Liver (tissue), 8 donors: ENCODE measurements at regions not wholly inside any gene's neighbourhood (a gene's known extent, or its start where the extent isn't known, plus 50 kb on each side); places are given as distances from the start of the nearest gene placed in this dataset.

ENCODE experiments used
- DNase-seq: peaks from one replicate; pipeline ENCODE4 v3.0.0-alpha.2; 2017; ENCODE audit warnings: low spot score
- H3K27ac ChIP-seq, 2 donors: one replicate each; pipeline ENCODE4 v1.7.0; 2013; ENCODE audit warnings: inconsistent platforms in 2 of 2, low read length in 2 of 2, control low read depth in 1 of 2, low read depth in 1 of 2, mild to moderate bottlenecking in 1 of 2
- H3K27me3 ChIP-seq, 4 donors: one replicate each; pipeline versions ENCODE4 v1.6.1 to v1.7.0; 2013; ENCODE audit warnings: low read length in 3 of 4, inconsistent platforms in 1 of 4, mild to moderate bottlenecking in 1 of 4, moderate library complexity in 1 of 4; ENCODE audit not compliant: control insufficient read depth in 4 of 4, insufficient read depth in 4 of 4
- H3K36me3 ChIP-seq, 4 donors: one replicate each; pipeline versions ENCODE4 v1.6.1 to v1.7.0; 2013; ENCODE audit warnings: low read length in 3 of 4, mild to moderate bottlenecking in 3 of 4, low read depth in 1 of 4, moderate library complexity in 1 of 4; ENCODE audit not compliant: control insufficient read depth in 4 of 4, insufficient read depth in 3 of 4
- H3K4me1 ChIP-seq, 4 donors: one replicate each; pipeline versions ENCODE4 v1.6.1 to v1.7.0; 2013; ENCODE audit warnings: low read length in 3 of 4, mild to moderate bottlenecking in 3 of 4, moderate library complexity in 1 of 4; ENCODE audit not compliant: control insufficient read depth in 4 of 4, insufficient read depth in 4 of 4
- H3K4me3 ChIP-seq, 3 donors: one replicate each; pipeline versions ENCODE4 v1.6.1 to v1.7.0; 2013; ENCODE audit warnings: low read length in 3 of 3, control low read depth in 1 of 3, low read depth in 1 of 3, mild to moderate bottlenecking in 1 of 3
- H3K9ac ChIP-seq, 2 donors: one replicate each; pipeline ENCODE4 v1.7.0; 2013; ENCODE audit warnings: low read length in 2 of 2, mild to moderate bottlenecking in 2 of 2, moderate library complexity in 2 of 2, control low read depth in 1 of 2, low read depth in 1 of 2
- H3K9me3 ChIP-seq, 4 donors: one replicate each; pipeline versions ENCODE4 v1.6.1 to v1.7.0; 2013; ENCODE audit warnings: low read length in 3 of 4; ENCODE audit not compliant: control insufficient read depth in 4 of 4
- FOXA2 ChIP-seq: IDR thresholded peaks from 2 replicates; pipeline ENCODE4 v1.6.1; 2016; ENCODE audit warnings: antibody characterized with exemption
- GABPA ChIP-seq, 2 donors: IDR thresholded peaks in 1 of 2; conservative IDR thresholded peaks in 1 of 2; 2 replicates each; pipeline ENCODE4 v1.6.1; 2016; ENCODE audit warnings: antibody characterized with exemption in 2 of 2, mild to moderate bottlenecking in 1 of 2, moderate library complexity in 1 of 2
- HNF4A ChIP-seq, 2 donors: conservative IDR thresholded peaks; 2 replicates each; pipeline ENCODE4 v1.6.1; 2016; ENCODE audit warnings: antibody characterized with exemption in 2 of 2, mild to moderate bottlenecking in 2 of 2
- NR2F2 ChIP-seq: IDR thresholded peaks from 2 replicates; pipeline ENCODE4 v1.6.1; 2016; ENCODE audit warnings: antibody characterized with exemption
- RAD21 ChIP-seq, 2 donors: IDR thresholded peaks; 2 replicates each; pipeline ENCODE4 v1.6.1; 2016; ENCODE audit warnings: antibody characterized with exemption in 2 of 2, mild to moderate bottlenecking in 2 of 2
- SP1 ChIP-seq: IDR thresholded peaks from 2 replicates; pipeline ENCODE4 v1.6.1; 2018; ENCODE audit warnings: antibody characterized with exemption, mild to moderate bottlenecking
- TAF1 ChIP-seq: conservative IDR thresholded peaks from 2 replicates; pipeline ENCODE4 v1.6.1; 2016; ENCODE audit warnings: antibody characterized with exemption, mild to moderate bottlenecking
- WGBS: extraction: QIAGEN DNeasy Blood & Tissue Kit; methylation state at CpG from one replicate; pipeline ENCODE4 v1.1.7; 2013; 5-methylcytosine and 5-hydroxymethylcytosine counted together
- TF ChIP-seq, protein P1 (sequence below): IDR thresholded peaks from 2 replicates; pipeline ENCODE4 v1.6.1; 2016; ENCODE audit warnings: antibody characterized with exemption, mild to moderate bottlenecking
- TF ChIP-seq, protein P2 (sequence below): IDR thresholded peaks from 2 replicates; pipeline ENCODE4 v1.6.1; 2016; ENCODE audit warnings: antibody characterized with exemption
- TF ChIP-seq, protein P3 (sequence below): fragments of 150-350 bp; IDR thresholded peaks from 2 replicates; pipeline ENCODE4 v1.5.1; 2017; ENCODE audit warnings: improper control_type of control experiment, low read depth, low read length; ENCODE audit not compliant: missing input control
- donor health status: healthy.
- donor health status: healthy.
- donor health status: healthy.
- donor health status: healthy.
- donor health status: healthy.

DNA sequence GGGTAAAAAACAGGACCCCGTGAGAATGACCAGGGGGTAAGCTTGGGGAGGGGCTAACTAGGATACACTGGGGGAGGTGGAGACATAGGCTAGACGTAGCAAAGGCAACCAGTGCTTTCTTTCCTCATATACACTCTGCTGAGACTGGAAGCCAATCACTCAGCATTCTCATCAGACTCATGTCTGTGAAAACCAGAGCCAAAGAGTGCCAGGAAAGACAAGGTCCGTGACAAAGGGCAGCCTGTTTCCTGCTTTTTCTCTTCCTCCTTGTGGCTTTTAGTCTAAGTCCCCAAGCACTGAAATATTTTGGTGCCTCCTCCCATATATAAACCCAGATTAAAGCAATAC, 97.9 kb upstream of the NEDD9 start:
- Histone ChIP-seq H3K27ac (no peak overlapping the region), H3K27me3 (no peaks in the 10 kb centered on the region), H3K4me1 (no peaks in the 10 kb centered on the region), H3K36me3 (no peaks in the 10 kb centered on the region), H3K9me3 (no peaks in the 10 kb centered on the region), H3K4me3 (no peak overlapping the region), H3K9ac (no peak overlapping the region)
- TF ChIP-seq RAD21 (IDR thresholded peaks at IDR 0.05) (peak in 1 of 2 donors; percentile 20), GABPA (IDR thresholded peaks at IDR 0.05 in 1 of 2, conservative IDR thresholded peaks at IDR 0.05 in 1 of 2) (no peak)
- DNase-seq, result no peak
- WGBS, result 65% methylated on average over 3 of the region's 3 CpGs

DNA sequence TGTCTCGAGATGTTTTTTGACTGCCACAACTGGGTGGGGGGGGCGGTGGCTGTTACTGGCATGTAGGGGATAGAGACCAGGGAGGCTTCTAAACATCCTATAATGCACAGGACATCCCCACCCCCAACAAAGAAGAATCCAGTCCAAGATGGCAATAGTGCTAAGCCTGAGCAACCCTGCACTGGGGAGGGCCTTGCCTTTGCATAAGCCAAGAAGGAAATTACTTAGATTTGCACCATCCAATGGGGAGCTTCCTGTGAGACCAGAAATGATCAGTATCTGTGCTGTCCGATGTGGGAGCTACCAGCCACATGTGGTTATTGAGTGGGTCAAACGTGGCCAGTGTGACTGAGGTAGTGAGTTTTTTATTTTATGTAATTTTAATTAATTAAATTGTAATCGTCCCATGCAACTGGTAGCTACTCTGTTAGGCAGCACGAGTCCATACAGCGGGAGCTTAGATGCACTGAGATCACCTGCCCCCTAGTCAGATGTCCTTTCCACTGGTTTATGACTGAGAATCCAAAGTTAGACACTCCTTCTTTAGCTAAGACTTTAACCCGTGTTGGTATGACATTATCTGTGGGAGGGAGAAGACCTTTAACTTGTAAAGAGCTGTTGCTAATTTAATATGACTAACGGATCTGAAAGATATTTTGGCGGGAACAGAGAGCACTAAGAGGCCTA, 97.4 kb upstream of the NEDD9 start:
- WGBS, result 79% methylated on average over 10 of the region's 10 CpGs
- no peaks in the 10 kb centered on the region for H3K4me1 ChIP-seq
- no peak for DNase-seq
- H3K27me3 ChIP-seq, result no peaks in the 10 kb centered on the region
- H3K27ac ChIP-seq, result no peak overlapping the region
- no peak overlapping the region for H3K9ac ChIP-seq
- H3K4me3 ChIP-seq, result no peak overlapping the region
- no peak for TF ChIP-seq NR2F2
- TF ChIP-seq HNF4A (conservative IDR thresholded peaks at IDR 0.05), result no peak
- H3K36me3 ChIP-seq, result no peaks in the 10 kb centered on the region
- no peaks in the 10 kb centered on the region for H3K9me3 ChIP-seq

DNA sequence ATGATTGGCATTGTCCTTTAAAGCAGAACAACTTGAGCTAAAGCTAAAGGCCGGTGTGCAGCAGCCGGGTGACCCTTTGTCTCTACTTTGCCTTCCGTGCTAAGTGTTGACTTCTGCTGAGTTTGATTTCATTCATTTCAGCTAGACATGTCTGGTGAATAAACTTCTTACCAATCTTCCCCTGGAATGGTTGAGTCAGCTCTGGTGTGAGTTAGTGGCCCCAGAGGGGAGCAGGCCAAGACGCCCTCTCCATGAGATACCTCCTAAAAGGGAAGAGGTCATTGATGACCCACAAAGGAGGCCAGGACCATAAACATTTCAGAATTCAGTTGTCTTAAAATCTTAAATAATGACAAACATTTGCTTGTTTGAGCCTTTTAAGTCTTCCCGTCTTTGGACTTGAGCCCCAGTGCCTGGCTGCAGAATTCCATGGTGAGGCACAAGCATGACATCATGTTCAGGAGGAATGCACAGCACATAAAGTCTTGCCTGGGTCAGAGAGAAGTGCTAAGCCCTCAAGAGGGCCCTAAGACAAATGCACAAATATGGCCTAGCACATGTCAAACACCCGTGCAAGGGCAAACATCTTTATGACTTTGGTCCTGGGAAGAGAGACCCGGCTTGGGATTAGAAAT, 96.3 kb upstream of the NEDD9 start:
- TF ChIP-seq, protein P1, sequence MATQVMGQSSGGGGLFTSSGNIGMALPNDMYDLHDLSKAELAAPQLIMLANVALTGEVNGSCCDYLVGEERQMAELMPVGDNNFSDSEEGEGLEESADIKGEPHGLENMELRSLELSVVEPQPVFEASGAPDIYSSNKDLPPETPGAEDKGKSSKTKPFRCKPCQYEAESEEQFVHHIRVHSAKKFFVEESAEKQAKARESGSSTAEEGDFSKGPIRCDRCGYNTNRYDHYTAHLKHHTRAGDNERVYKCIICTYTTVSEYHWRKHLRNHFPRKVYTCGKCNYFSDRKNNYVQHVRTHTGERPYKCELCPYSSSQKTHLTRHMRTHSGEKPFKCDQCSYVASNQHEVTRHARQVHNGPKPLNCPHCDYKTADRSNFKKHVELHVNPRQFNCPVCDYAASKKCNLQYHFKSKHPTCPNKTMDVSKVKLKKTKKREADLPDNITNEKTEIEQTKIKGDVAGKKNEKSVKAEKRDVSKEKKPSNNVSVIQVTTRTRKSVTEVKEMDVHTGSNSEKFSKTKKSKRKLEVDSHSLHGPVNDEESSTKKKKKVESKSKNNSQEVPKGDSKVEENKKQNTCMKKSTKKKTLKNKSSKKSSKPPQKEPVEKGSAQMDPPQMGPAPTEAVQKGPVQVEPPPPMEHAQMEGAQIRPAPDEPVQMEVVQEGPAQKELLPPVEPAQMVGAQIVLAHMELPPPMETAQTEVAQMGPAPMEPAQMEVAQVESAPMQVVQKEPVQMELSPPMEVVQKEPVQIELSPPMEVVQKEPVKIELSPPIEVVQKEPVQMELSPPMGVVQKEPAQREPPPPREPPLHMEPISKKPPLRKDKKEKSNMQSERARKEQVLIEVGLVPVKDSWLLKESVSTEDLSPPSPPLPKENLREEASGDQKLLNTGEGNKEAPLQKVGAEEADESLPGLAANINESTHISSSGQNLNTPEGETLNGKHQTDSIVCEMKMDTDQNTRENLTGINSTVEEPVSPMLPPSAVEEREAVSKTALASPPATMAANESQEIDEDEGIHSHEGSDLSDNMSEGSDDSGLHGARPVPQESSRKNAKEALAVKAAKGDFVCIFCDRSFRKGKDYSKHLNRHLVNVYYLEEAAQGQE, result no peak
- TF ChIP-seq, protein P2, sequence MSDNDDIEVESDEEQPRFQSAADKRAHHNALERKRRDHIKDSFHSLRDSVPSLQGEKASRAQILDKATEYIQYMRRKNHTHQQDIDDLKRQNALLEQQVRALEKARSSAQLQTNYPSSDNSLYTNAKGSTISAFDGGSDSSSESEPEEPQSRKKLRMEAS, result no peak
- TF ChIP-seq TAF1 (no peak), FOXA2 (no peak), SP1 (no peak)
- TF ChIP-seq, protein P3, sequence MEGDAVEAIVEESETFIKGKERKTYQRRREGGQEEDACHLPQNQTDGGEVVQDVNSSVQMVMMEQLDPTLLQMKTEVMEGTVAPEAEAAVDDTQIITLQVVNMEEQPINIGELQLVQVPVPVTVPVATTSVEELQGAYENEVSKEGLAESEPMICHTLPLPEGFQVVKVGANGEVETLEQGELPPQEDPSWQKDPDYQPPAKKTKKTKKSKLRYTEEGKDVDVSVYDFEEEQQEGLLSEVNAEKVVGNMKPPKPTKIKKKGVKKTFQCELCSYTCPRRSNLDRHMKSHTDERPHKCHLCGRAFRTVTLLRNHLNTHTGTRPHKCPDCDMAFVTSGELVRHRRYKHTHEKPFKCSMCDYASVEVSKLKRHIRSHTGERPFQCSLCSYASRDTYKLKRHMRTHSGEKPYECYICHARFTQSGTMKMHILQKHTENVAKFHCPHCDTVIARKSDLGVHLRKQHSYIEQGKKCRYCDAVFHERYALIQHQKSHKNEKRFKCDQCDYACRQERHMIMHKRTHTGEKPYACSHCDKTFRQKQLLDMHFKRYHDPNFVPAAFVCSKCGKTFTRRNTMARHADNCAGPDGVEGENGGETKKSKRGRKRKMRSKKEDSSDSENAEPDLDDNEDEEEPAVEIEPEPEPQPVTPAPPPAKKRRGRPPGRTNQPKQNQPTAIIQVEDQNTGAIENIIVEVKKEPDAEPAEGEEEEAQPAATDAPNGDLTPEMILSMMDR, result no peak
- DNase-seq, result no peak
- Histone ChIP-seq H3K27ac (no peak overlapping the region), H3K4me3 (no peak overlapping the region), H3K9ac (no peak overlapping the region), H3K27me3 (no peaks in the 10 kb centered on the region), H3K4me1 (peaks cover 0 to 4% (median 0%) of the 10 kb centered on the region in 4 donors), H3K9me3 (no peaks in the 10 kb centered on the region), H3K36me3 (no peaks in the 10 kb centered on the region)
- WGBS, result 93% methylated on average over 7 of the region's 7 CpGs
